ENCODE measurements at regions not wholly inside any gene's neighbourhood (a gene's known extent, or its start where the extent isn't known, plus 50 kb on each side); places are given as distances from the start of the nearest gene placed in this dataset.
"Not testable (repeated sequence)": the region's sequence is repeated elsewhere in the genome, so short reads cannot be mapped to it uniquely, and the experiment has no call there.

DNA sequence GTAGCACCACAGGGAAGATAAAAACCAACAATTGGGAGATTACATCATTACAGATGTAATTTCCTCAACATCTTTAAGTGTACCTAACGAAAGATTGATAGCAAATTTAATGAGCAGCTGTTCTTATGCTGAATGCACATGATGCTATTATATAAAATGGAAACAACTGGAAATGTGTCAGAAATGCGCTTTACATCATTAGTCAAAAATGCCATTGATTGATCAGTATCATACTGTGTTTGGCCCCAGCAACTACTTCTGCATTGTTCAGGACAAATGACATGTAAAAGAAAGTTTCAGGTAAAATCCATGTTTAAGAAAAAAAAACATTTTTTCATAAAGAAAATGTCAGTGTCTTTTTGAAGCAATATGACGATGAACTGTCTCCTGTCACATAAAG lies 625.5 kb upstream of the MIR17HG start:
- no peak for DNase-seq (ENCODE audit: low read depth)

DNA sequence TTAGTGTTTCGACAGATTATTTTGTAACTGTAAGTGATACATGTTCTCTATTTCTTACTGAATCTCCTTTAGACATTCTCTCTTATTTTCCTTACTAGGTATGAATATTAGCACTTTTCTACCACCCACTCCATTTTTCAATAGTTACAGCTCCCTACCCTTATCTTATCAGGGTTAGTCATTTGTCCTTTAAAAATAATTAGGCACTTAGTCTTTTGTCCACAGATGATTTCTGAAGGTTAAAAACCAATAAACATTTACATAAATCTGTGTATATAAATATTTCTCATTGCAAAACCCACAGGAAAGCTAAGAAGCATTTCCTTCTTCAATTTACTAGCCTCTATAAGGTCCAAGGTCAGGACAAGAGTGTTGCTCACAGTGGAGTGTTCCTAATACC lies 624.1 kb upstream of the MIR17HG start:
- no peak for DNase-seq (ENCODE audit: low read depth)

DNA sequence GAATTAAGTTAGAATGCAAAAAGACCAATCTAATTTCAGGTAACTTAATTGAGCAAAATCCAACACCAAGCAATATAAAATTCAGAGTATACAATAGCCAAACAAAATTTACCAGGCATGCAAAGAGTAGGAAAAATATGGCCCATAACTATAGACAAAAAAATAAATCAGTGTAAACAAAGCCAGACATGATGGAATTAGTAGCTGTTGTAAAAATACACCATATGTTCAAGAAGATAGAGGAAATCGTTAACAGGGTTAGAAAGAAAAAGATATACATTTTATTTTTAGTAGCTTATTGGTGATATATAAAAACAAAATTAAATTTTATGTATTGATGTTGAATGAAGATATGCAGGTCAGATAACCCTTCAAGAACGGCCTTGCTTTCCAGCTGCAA lies 621.1 kb upstream of the MIR17HG start:
- no peak for DNase-seq (ENCODE audit: low read depth)

- DNase-seq (ENCODE audit: low read depth), result peak; percentile 8
Measured at GRCh38 chr13:90732049-90732448, 615.4 kb upstream of the MIR17HG start.

- not testable (repeated sequence) for DNase-seq (ENCODE audit: low read depth)
Measured at GRCh38 chr13:90734497-90734896, 613.0 kb upstream of the MIR17HG start.

DNA sequence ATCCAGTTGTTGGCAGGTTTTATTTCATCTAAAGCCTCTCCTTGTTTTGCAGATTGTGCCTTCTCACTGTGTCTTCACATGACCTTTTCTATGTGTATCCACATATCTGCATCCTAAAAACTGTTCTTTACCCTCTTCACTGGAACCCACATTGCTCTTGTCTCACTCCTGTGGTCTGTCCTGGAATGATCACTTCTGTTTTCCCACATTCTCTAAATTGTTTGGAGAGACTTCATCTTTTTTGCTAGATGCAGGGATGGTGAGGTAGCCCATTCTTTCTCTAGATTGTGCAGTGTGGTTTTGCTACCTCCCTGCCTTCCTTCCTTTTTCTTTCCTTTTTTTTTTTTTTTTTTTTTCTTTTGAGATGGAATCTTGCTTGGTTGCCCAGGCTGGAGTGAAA lies 608.6 kb upstream of the MIR17HG start:
- peak; percentile 41 for DNase-seq (ENCODE audit: low read depth)

DNA sequence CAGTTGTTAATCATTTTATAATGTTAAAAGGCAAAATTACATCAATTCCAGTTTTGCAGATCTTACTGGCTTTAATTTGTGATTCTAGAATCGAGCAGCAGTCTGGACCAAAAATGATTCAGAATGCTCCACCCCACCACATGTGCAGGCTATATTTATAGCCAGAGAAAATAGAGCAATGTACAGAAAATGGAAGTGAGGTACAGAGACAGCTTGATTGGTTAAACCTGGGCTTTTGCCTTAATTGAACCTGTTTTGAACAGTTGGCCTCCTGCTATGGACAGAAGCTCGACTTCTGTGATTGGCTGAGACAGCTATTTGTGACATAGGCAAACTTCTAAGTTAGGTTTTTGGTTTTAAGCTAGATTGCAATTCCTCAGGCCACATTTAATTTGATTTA lies 607.4 kb upstream of the MIR17HG start:
- DNase-seq (ENCODE audit: low read depth), result no peak

GRCh38 chr13:90742381-90742780 lies 605.1 kb upstream of the MIR17HG start:
- DNase-seq (ENCODE audit: low read depth), result no peak

GRCh38 chr13:90746230-90746629 lies 601.3 kb upstream of the MIR17HG start:
- no peak for DNase-seq (ENCODE audit: low read depth)

DNA sequence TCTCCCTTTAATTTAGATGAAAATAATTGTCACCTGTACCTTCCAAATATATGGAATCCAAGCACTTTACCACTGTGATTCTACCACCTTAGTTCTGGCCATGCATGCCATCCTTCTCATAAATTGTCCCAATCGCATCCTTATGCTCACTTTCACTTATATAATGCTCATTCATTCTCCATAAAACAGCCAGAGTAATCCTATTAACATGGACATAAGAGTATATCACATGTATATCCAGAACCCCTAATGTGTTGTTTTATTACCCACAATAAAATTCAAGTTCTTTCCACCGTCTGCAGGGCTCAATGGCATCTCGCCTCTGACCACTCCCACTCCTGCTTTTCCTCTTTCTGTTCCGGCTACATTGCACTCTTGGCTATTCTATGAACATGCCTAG lies 597.5 kb upstream of the MIR17HG start:
- DNase-seq (ENCODE audit: low read depth), result no peak

GRCh38 chr13:90751026-90751425 lies 596.5 kb upstream of the MIR17HG start:
- peak; percentile 18 for DNase-seq (ENCODE audit: low read depth)

DNA sequence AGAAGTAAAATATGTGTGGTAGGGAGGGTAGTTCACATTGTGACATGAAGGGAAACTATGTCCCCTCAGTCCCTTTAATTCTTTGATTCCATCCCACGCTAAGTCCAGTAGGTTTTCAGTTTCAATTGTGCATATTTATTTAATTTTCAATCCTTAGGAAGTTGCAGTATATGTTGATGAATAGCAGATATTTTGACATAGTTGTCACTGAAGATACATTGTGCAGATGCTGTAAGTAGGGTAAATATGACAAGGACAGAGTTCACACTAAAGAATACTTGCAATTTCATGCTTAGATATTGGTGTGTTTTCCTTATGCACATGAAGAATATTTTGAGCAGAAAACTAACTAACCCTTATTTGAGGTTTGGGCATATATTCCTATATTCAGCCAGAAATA lies 595.4 kb upstream of the MIR17HG start:
- DNase-seq (ENCODE audit: low read depth), result no peak

DNA sequence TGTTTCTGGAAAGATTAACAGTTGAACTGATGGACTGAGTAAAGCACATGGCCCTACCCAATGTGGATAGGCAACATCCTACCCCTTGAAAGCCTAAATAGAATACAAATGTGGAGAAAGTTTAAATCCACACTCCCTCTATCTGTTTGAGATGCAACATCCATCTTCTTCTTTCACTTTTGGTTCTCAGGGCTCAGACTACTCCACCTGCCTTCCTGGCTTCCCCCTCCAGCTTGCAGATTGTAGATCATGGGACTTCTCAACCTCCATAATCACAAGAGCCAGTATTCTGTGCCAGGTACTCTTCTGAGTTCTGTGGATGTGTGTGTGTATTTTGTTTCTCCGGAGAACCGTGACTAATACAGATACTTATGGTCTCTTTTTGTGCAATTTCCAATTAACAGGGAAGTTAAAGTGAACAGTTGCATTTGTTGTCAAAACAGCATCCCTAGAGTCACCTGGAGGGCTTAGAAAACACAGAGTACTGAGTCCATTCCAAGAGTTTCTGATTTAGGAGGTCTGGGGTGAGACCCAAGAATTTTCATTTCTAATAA lies 590.3 kb upstream of the MIR17HG start:
- DNase-seq (ENCODE audit: low read depth), result peak; percentile 76

- no peak for DNase-seq (ENCODE audit: low read depth)
Measured at GRCh38 chr13:90760639-90761038, 586.8 kb upstream of the MIR17HG start.

GRCh38 chr13:90763476-90764150 lies 583.9 kb upstream of the MIR17HG start:
- no peak for DNase-seq (ENCODE audit: low read depth)

GRCh38 chr13:90766386-90766902 lies 581.0 kb upstream of the MIR17HG start:
- DNase-seq (ENCODE audit: low read depth), result no peak

DNA sequence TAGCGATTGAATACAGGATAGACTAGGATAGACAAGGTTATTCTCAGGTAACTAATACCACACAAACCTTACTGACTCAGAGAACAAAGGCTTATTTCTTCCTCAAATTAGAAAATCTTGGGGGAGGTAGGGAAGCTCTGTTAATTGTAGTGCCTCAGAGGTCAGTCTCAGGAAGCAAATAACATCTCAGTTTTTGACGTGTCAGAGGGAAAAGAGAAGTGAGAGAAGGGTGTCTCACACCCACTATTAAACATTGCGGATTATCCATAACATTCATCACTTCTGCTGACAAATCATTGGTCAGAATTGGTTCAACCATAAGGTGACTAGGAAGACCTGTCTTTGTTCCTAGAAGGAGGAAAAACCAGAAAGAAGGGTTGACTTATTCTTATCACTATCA lies 579.4 kb upstream of the MIR17HG start:
- DNase-seq (ENCODE audit: low read depth), result no peak

GRCh38 chr13:90769387-90769786 lies 578.1 kb upstream of the MIR17HG start:
- DNase-seq (ENCODE audit: low read depth), result no peak

DNA sequence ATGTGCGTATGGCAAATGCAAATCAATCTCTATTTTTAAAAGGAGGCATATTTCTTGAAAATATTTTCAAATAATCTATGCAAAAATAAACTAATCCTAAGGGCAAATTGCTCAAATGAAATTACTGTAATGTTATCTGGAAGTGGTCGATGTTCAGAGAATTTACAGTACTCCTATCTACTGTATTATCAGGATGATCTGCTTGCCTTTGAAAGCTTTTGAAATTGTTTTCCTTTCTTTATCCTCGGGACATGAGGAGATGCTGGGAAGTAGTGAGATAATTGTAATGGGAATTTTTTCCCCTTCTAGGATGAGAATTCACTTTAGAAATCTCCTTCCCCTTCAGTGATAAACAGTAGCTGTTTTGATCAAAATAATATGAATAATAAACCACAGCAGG lies 577.2 kb upstream of the MIR17HG start:
- no peak for DNase-seq (ENCODE audit: low read depth)

- DNase-seq (ENCODE audit: low read depth), result no peak
Measured at GRCh38 chr13:90773681-90774080, 573.8 kb upstream of the MIR17HG start.

GRCh38 chr13:90776051-90776748 lies 571.3 kb upstream of the MIR17HG start:
- no peak for DNase-seq (ENCODE audit: low read depth)

- DNase-seq (ENCODE audit: low read depth), result no peak
Measured at GRCh38 chr13:90783273-90783672, 564.2 kb upstream of the MIR17HG start.

DNA sequence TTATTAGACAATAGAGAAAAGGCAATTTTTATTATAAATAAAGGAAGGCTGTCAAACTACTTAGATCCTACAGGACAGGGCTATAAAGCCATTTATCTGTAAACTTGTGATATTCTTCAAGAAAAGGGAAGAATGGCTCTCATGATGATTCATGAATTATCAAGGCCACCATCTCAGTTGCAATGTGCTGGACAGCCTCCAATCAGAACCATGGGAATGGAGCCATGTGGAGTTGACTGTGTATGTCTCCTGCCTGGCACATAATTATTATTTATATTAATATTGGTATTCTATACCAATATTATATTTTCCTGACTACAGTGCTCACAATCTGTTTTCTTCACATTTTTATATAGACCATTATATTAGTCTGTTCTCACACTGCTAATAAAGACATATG lies 560.5 kb upstream of the MIR17HG start:
- no peak for DNase-seq (ENCODE audit: low read depth)

Data from renal cortical epithelial cell (primary cell).